GM23338 (cell line): ENCODE measurements at regions not wholly inside any gene's neighbourhood (a gene's known extent, or its start where the extent isn't known, plus 50 kb on each side); places are given as distances from the start of the nearest gene placed in this dataset.

Experiments used
- ATAC-seq: fragments of 200-7000 bp; cut with Tn5 transposase; 3 replicates; pipeline ENCODE4 v1.9.1; 2020
- DNase-seq: peaks from one replicate; pipeline ENCODE4 v3.0.0-alpha.2; 2015; ENCODE audit warnings: low spot score
- H2AFZ ChIP-seq: fragments of 200-600 bp; sonication (generic); 2 replicates; pipeline ENCODE4 v1.8.0; 2016; ENCODE audit warnings: antibody characterized with exemption, mild to moderate bottlenecking, moderate library complexity
- H3F3A ChIP-seq: fragments of 200-600 bp; sonication (generic); replicated peaks from 2 replicates; pipeline ENCODE4 v1.8.0; 2017; ENCODE audit warnings: antibody characterized with exemption, mixed run types, low read depth
- H3K27ac ChIP-seq: fragments of 200-600 bp; sonication (generic); 2 replicates; pipeline ENCODE4 v1.6.1; 2016; ENCODE audit warnings: low read depth
- H3K27me3 ChIP-seq: fragments of 200-600 bp; sonication (generic); 2 replicates; pipeline ENCODE4 v1.8.0; 2016; ENCODE audit warnings: mild to moderate bottlenecking, mixed run types, moderate library complexity; ENCODE audit not compliant: insufficient read depth
- H3K36me3 ChIP-seq: fragments of 200-600 bp; sonication (generic); 2 replicates; pipeline ENCODE4 v1.8.0; 2016; ENCODE audit warnings: mild to moderate bottlenecking; ENCODE audit not compliant: insufficient read depth
- H3K4me1 ChIP-seq: fragments of 200-600 bp; sonication (generic); 2 replicates; pipeline ENCODE4 v1.8.0; 2016; ENCODE audit warnings: mild to moderate bottlenecking, moderate library complexity; ENCODE audit not compliant: insufficient read depth
- H3K4me2 ChIP-seq: fragments of 200-600 bp; sonication (generic); 2 replicates; pipeline ENCODE4 v1.7.1; 2017; ENCODE audit warnings: mixed run types
- H3K4me3 ChIP-seq: fragments of 200-600 bp; sonication (generic); 2 replicates; pipeline ENCODE4 v1.6.1; 2016; ENCODE audit warnings: mixed run types
- H3K79me2 ChIP-seq: fragments of 200-600 bp; sonication (generic); replicated peaks from 2 replicates; pipeline ENCODE4 v1.8.0; 2017; ENCODE audit warnings: mild to moderate bottlenecking; ENCODE audit not compliant: insufficient read depth
- H3K9me2 ChIP-seq: fragments of 200-600 bp; sonication (generic); 2 replicates; pipeline ENCODE4 v1.8.0; 2017; ENCODE audit not compliant: insufficient read depth
- H4K20me1 ChIP-seq: fragments of 200-600 bp; sonication (generic); replicated peaks from 2 replicates; pipeline ENCODE4 v1.8.0; 2017; ENCODE audit warnings: mild to moderate bottlenecking; ENCODE audit not compliant: insufficient read depth
- H3K27ac Mint-ChIP-seq: 2 replicates; pipeline ENCODE4 v1.8.0; 2020; ENCODE audit warnings: inconsistent platforms, mild to moderate bottlenecking, moderate library complexity, mixed read lengths
- H3K27me3 Mint-ChIP-seq: 3 replicates; pipeline ENCODE4 v1.8.0; 2022; ENCODE audit warnings: low read depth, mild to moderate bottlenecking, moderate library complexity, mixed read lengths, inconsistent platforms; ENCODE audit not compliant: insufficient read depth, poor library complexity
- H3K36me3 Mint-ChIP-seq: 3 replicates; pipeline ENCODE4 v1.8.0; 2021; ENCODE audit warnings: low read depth, mild to moderate bottlenecking, inconsistent platforms, moderate library complexity, mixed read lengths
- H3K4me1 Mint-ChIP-seq: 3 replicates; pipeline ENCODE4 v1.8.0; 2020; ENCODE audit warnings: mild to moderate bottlenecking, inconsistent platforms, mixed read lengths
- H3K4me3 Mint-ChIP-seq: 3 replicates; pipeline ENCODE4 v1.8.0; 2021; ENCODE audit warnings: moderate library complexity, mild to moderate bottlenecking, inconsistent platforms, mixed read lengths
- H3K9me3 Mint-ChIP-seq: 3 replicates; pipeline ENCODE4 v1.8.0; 2020; ENCODE audit warnings: moderate library complexity, mild to moderate bottlenecking, inconsistent platforms, mixed read lengths
- CREB1 ChIP-seq: fragments of 250-450 bp; sonication (Bioruptor Pico); IDR thresholded peaks from 2 replicates; pipeline ENCODE4 v1.5.0; 2020; ENCODE audit warnings: low read depth, mild to moderate bottlenecking, moderate library complexity
- CTCF ChIP-seq, 2 experiments: fragments of 200-600 bp in 1 of 2; sonication (generic) in 1 of 2; conservative IDR thresholded peaks; 2 replicates each; pipeline versions ENCODE4 v1.5.1 to v1.6.1; 2016 to 2017; ENCODE audit warnings: antibody characterized with exemption in 2 of 2, low read depth in 2 of 2, mild to moderate bottlenecking in 2 of 2, moderate library complexity in 1 of 2
- ETS1 ChIP-seq: IDR thresholded peaks from 2 replicates; pipeline ENCODE4 v1.6.1; 2016; ENCODE audit warnings: antibody characterized with exemption
- EZH2 ChIP-seq: fragments of 200-600 bp; sonication (generic); IDR thresholded peaks from one replicate; pipeline ENCODE4 v1.8.0; 2017; ENCODE audit warnings: antibody characterized with exemption, mild to moderate bottlenecking, low read depth; ENCODE audit not compliant: unreplicated experiment
- EZH2phosphoT487 ChIP-seq: fragments of 200-600 bp; sonication (generic); IDR thresholded peaks from one replicate; pipeline ENCODE4 v1.8.1; 2018; ENCODE audit warnings: antibody characterized with exemption; ENCODE audit not compliant: unreplicated experiment
- JUNB ChIP-seq: IDR thresholded peaks from one replicate; pipeline ENCODE4 v1.6.1; 2016; ENCODE audit warnings: antibody characterized with exemption; ENCODE audit not compliant: unreplicated experiment
- NANOG ChIP-seq: IDR thresholded peaks from 2 replicates; pipeline ENCODE4 v1.6.1; 2016; ENCODE audit warnings: antibody characterized with exemption, borderline replicate concordance
- POLR2AphosphoS5 ChIP-seq: IDR thresholded peaks from 2 replicates; pipeline ENCODE4 v1.6.1; 2016; ENCODE audit warnings: antibody characterized with exemption, low read depth
- REST ChIP-seq: IDR thresholded peaks from one replicate; pipeline ENCODE4 v1.6.1; 2018; ENCODE audit warnings: antibody characterized with exemption; ENCODE audit not compliant: unreplicated experiment
- STAT1 ChIP-seq: IDR thresholded peaks from one replicate; pipeline ENCODE4 v1.6.1; 2016; ENCODE audit warnings: antibody characterized with exemption; ENCODE audit not compliant: unreplicated experiment
- ZNF114 ChIP-seq: fragments of 250-450 bp; sonication (Bioruptor Pico); IDR thresholded peaks from 2 replicates; pipeline ENCODE4 v1.5.0; 2020; ENCODE audit warnings: mild to moderate bottlenecking, moderate library complexity
- ZNF331 ChIP-seq: fragments of 250-450 bp; sonication (Bioruptor Pico); IDR thresholded peaks from 2 replicates; pipeline ENCODE4 v1.5.0; 2020; ENCODE audit warnings: low read depth, mild to moderate bottlenecking, moderate library complexity
- ZNF462 ChIP-seq: fragments of 250-450 bp; sonication (Bioruptor Pico); IDR thresholded peaks from 2 replicates; pipeline ENCODE4 v1.5.0; 2020; ENCODE audit warnings: mild to moderate bottlenecking, moderate library complexity

GRCh38 chrX:6777238-6778002 is 242.5 kb upstream of the VCX3A start:
- peak overlapping the region; percentile 73 for H3K27ac Mint-ChIP-seq
- H3K4me3 Mint-ChIP-seq, result peak overlapping the region; percentile 9; the same call in 1 of the 3 replicates
- Histone ChIP-seq H3K27me3 (no peaks in the 10 kb centered on the region), H3K4me1 (peaks cover 16% of the 10 kb centered on the region), H4K20me1 (no peaks in the 10 kb centered on the region), H3K4me3 (no peak overlapping the region), H3K4me2 (peak overlapping the region; percentile 58; the same call in 1 of the 2 replicates), H2AFZ (no peak overlapping the region), H3K27ac (peak overlapping the region; percentile 93), H3K36me3 (no peaks in the 10 kb centered on the region), H3K79me2 (no peaks in the 10 kb centered on the region), H3F3A (0 out of 2 replicates have a peak, but pooled peaks cover 6% of the 10 kb centered on the region), H3K9me2 (no peaks in the 10 kb centered on the region)
- H3K36me3 Mint-ChIP-seq, result no peaks in the 10 kb centered on the region
- no peak for DNase-seq
- TF ChIP-seq POLR2AphosphoS5, result no peak
- TF ChIP-seq CTCF (conservative IDR thresholded peaks at IDR 0.05; ENCODE audit: low read depth in 2 of 2), result no peak
- no peak for TF ChIP-seq ZNF114 (CRISPR knock-in tag)
- TF ChIP-seq EZH2phosphoT487, result no peak
- no peak for TF ChIP-seq CREB1 (CRISPR knock-in tag)
- no peak for TF ChIP-seq ETS1
- no peak for TF ChIP-seq ZNF331 (CRISPR knock-in tag)
- TF ChIP-seq EZH2, result no peak
- TF ChIP-seq ZNF462 (CRISPR knock-in tag), result no peak
- no peak for TF ChIP-seq REST
- TF ChIP-seq STAT1, result no peak
- no peak for TF ChIP-seq NANOG
- no peak for TF ChIP-seq JUNB
- no peak for ATAC-seq
- H3K9me3 Mint-ChIP-seq, result no peaks in the 10 kb centered on the region
- peaks cover 25% of the 10 kb centered on the region for H3K4me1 Mint-ChIP-seq
- peaks cover 3% of the 10 kb centered on the region for H3K27me3 Mint-ChIP-seq
